ENCODE measurements at regions not wholly inside any gene's neighbourhood (a gene's known extent, or its start where the extent isn't known, plus 50 kb on each side); places are given as distances from the start of the nearest gene placed in this dataset.
A peak's percentile ranks its signal among the peaks of the same experiment; 100 is the strongest.
"Not testable (repeated sequence)": the region's sequence is repeated elsewhere in the genome, so short reads cannot be mapped to it uniquely, and the experiment has no call there.

DNA sequence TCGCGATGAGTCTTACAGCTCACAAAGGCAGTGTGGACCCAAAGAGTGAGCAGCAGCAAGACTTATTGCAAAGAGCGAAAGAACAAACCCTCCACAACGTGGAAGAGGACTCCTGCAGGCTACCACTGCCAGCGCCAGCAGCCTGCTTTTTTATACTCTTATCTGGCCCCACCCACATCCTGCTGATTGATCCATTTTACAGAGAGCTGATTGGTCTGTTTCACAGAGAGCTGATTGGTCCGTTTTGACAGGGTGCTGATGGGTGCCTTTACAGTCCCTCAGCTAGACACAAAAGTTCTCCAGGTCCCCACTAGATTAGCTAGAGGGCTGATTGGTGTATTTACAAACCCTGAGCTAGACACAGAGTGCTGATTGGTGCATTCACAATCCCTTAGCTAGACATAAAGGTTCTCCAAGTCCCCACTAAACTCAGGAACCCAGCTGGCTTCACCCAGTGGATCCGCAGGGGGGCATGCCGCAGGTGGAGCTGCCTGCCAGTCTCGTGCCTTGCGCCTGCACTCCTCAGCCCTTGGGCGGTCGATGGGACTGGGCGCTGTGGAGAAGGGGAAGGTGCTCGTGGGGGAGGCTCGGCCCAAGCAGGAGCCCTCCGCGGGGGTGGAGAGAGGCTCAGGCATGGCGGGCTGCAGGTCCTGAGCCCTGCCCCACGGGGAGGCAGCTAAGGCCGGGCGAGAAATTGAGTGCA, 75.7 kb downstream of the QDPR start:
- not testable (repeated sequence) for DNase-seq (ENCODE audit: low read depth)

DNA sequence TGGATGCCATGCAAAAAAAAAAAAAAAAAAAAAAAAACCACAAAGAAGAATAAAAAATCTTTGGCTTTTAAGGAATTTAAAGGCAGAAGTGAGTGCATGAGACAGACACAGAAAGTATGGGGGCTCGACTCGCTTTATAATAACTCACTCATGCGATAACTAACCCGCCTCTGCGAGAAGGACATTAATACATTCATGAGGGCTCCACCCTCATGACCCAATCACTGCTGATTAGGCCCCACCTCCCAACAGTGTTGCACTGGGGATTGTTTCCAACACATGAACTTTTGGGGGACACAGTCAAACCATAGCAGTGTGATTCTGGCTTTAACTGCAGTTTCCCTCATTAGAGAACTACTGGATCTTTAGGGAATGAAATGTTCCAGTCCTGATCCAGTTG, 78.1 kb downstream of the QDPR start:
- DNase-seq (ENCODE audit: low read depth) = no peak

DNA sequence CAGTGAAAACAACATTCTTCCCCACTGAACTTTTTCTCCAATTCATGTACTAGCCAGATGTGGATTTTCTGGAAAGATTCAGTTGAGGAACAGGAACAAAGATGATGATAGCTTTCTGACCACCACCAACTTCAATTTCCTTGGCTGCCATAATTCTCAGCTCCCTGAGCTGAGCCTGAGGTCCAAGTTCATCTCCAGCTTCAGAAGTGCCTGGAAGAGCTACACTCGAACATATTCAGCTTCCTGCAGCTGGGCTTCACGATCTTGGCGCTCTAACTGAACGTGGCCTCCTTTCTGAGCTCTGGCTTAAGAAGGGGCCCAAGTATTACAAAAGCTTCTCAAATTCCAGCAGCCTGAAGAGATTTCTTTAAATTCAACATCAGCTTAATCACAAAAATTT, 83.9 kb downstream of the QDPR start:
- no peak for DNase-seq (ENCODE audit: low read depth)

DNA sequence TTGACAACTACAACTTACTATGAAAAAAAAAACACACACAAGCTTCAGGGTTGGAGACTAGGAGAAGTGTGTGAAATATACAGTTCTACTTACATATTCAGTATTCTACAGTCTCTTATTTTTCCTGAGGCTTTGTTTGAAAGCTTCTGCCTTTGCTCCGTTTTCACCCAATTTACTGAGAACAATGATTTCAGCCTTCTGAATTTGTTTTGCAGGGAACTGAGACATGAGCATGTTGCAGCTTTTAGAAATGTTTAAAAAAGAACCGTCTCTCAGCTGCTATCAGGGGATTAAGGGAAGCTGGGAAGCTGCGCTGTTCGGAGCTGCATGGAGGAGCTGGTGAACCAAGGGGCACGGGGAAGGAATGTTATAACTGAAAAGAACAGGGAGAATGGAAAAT, 85.7 kb downstream of the QDPR start:
- DNase-seq (ENCODE audit: low read depth) = no peak

DNA sequence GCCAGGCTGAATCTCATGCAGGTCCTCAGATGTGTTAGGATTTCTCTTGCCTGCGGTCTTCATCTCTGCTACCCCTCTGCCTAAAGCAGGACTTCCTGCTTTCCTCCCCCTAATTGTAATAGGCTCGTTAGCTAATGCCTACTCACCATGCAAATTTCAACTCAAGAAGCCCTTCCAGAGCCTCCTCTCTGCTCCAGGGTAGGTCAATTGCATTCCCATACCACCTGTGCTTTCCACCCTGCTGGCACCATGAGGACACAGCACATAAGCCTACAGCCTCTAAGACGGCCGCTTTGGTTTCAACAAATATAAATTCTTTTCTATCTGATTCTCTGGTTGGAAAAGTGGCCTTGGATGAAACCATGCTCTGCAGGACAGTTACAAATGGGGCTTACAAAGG, 93.9 kb downstream of the QDPR start:
- no peak for DNase-seq (ENCODE audit: low read depth)

DNA sequence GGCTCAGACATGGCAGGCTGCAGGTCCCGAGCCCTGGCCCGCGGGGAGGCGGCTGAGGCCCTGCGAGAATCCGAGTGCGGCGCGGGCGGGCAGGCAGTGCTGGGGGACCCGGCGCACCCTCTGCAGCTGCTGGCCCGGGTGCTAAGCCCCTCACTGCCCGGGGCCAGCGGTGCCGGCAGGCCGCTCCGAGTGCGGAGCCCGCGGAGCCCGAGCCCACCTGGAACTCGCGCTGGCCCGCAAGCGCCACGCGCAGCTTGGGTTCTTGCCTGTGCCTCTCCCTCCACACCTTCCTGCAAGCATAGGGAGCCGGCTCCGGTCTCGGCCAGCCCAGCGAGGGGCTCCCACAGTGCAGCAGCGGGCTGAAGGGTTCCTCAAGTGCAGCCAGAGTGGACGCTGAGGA, 97.5 kb downstream of the QDPR start:
- no peak for DNase-seq (ENCODE audit: low read depth)

DNA sequence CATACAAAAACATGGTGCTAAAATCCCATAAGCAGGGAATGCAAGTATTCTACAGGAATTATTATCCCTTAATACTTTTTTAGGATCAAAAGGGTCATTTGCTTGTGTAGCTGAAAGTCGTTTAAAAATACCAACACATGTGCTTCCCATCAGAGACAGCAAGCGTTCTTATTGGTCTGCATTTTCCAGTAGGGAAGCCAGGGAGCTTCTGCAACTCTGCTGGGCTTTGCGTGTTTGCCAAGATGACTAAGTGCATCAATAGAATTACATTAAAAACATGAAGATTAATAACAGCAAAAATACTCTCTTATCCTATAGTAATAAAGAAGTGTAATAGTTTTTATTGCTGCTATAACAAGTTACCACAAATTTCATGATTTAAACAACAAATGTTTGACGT, 111.2 kb downstream of the QDPR start:
- DNase-seq (ENCODE audit: low read depth) = no peak

DNA sequence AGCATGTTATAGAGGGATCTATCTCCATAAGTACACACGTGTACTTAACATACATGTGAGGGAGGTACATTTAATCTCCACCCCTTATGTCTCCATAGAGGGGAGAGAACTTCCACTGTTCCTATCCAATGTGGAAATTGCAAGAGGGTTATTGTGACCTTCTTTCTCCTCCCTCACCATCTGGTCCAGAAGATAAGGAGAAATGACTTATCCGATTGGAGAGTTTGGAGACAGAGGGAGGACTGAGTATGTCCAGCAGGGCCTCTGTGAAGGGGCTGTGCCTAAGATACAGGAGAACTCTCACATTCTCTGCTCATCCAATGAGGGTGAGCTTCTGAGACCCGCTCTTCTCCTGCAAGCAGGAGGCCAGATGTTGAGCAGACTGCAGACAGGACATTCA, 113.1 kb downstream of the QDPR start:
- no peak for DNase-seq (ENCODE audit: low read depth)

DNA sequence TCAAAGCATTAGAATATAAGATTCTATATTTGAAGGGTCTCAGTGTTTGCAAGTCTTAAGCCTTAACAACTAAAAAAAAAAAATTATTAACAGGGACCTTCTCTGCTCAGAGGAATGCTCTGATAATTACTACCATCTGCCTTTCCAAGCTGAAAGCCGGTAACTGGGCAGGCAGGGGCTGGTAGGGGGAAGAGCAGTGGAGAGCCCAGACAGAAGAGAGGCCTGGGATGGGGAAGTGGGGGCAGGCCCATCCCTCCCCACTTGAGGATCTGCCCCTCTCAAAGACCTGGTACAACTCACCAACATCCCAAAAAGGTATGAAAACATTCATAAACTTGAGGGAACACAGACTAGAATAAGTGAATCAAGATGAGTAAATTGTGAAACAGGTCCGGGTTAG, 113.9 kb downstream of the QDPR start:
- no peak for DNase-seq (ENCODE audit: low read depth)

DNA sequence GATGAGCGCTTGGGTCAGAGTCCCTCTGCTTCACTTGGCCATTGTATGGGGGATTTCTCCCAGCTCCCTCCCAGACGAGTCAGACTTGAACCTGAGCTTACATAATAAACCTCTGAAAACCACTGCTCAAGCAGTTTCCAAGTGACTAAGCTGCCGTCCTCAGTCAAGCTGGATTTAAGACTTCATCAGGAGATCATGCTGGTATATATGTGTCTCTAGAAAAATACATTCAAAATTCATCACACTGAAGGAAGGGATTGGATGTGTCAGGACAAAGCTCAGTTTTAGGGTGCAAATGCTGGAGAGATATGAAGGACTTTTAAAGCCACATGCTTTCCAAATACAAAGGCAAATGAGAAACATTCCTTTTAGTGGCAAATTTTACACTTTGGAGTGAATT, 114.3 kb downstream of the QDPR start:
- DNase-seq (ENCODE audit: low read depth) = no peak

DNA sequence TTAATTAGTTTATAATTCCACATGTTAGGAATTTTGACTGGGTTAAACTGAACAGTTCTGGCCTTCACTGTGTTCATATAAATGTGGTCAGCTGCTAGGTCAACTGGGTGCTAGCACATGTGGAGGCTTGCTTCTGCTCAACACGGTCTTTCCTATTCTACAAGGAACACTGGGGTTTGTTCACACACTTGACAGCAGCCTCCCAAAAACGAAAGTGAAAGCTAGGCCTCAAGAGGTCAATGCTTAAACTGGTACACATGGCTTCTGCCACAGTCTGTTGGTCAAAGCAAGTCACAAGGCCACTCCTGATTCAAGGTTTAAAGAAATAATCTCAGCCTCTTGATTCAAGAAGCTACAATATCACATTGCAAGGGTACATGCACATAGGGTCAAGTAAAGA, 126.5 kb downstream of the QDPR start:
- peak; percentile 10 for DNase-seq (ENCODE audit: low read depth)

DNA sequence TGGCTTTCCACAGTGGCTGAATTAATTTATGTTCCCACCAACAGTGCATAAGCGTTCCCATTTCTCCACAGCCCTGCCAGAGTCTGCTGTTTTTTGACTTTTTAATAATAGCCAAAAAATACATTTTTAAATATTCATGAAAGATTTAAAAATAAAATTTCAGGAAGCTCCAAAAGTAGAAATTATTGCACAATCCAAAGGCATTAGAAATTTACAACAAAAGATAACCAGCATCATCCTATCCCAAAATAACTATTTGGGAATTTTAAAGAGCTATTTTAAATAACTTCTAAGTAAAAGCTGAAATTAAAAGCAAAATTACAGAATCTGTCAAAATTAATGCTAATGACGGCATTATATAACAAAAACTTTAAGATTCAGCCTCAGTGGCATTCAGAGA, 131.5 kb downstream of the QDPR start:
- DNase-seq (ENCODE audit: low read depth) = no peak

DNA sequence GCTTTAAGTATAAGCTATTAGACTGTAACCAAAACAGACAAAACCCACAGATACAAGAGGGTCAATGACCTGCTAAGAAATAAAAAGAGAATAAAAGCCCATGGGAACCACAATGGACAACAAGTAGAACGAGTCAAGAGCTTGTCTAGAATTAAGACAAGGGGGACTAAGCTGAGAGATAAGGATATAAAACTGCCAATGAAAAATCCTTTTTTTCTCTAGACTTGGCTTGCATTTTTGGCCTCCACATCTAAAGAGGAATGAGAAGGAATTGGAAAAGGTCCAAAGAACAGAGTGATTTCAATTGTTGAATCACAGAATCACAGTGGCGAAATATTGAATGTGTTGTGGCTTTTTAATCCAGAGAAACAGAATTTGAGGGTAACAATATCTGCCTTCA, 135.7 kb downstream of the QDPR start:
- DNase-seq (ENCODE audit: low read depth) = peak; percentile 4

DNA sequence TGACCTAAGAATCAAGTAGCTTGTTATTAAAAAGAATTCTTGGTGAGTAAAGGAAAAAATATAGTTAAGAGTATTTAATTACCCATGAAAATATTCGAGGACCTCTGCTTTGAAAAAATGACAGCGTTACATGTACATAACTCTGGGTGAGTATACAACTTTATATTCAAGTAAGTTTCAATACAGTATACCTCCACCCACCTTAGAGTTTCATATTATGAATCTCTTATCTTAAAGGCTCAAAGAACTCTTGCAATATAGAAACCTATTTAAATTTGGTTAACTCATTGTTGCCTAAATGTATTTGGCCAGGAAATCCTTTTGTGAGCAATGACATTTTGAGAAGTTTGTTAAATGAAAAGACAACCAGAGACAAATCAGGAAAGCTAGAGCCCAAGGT, 138.2 kb downstream of the QDPR start:
- DNase-seq (ENCODE audit: low read depth) = no peak

DNA sequence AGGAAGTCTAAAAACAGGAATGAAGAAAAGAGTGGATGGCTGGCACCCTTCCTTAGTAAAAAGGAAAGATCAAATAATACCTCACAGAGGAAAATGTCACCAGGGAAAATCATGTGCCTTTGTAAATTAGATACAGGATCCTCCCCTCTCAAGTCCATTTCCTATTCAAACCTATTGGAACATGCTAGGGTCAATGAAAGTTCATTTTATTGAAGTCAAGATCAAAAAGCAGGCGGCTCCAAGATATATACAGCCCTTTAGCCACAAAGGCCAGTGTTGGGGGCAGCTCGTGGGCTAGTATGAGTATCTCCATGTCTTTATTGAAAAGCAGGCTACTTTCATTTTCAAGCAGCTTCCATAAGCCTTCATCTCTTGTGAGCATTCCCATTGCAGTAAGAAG, 141.1 kb downstream of the QDPR start:
- no peak for DNase-seq (ENCODE audit: low read depth)

DNA sequence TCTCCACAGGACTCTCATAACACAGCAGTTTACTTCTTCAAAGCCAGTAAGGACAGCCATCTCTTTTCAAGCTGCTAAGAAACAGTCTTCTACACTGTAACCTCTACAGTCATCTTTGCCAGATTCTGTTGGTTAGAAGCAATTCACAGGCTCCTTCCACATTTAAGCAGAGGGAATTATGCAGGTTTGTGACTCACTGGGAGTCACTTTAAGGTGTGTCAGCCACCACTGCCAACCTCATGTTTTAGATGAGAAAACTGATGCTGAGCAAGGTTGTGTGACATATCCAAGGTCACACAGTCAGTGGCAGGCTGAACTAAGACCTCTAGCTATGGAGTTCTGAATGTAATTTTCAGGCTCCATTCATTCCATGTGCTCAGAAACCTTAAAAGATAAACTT, 143.5 kb downstream of the QDPR start:
- no peak for DNase-seq (ENCODE audit: low read depth)

DNA sequence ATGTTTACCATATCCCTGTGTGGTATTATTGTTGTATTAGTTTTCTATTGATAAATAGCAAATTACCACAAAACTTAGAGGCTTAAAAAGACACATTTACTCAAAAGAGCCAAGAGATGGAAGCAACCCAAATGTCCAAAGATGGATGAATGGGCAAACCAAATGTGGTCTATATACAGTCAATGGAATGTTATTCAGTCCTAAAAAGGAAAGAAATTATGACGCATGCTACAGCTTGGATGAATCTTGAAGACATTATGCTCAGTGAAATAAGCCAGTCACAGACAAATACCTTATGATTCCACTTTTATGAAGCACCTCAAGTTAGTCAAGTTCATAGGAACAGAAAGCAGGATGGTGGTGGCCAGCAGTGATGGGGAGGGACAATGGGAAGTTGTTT, 144.7 kb downstream of the QDPR start:
- no peak for DNase-seq (ENCODE audit: low read depth)

DNA sequence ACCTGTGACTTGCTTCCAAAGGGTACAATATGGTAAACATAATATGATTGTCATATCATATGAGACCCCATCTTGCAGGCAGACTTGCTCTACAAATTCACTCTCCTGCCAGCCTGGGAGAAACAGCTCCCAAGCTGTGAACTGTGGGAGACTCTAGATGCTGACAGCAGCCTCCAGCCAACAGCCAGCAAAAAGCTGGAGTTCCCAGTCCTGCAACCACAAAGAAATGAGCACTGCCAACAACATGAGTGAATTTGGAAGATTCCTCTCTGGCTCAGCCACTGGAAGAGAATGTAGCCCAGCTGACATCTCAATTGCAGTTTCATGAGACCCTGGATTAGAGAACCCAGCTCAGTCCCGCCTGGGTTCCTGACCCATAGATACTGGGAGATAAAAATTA, 145.4 kb downstream of the QDPR start:
- no peak for DNase-seq (ENCODE audit: low read depth)

DNA sequence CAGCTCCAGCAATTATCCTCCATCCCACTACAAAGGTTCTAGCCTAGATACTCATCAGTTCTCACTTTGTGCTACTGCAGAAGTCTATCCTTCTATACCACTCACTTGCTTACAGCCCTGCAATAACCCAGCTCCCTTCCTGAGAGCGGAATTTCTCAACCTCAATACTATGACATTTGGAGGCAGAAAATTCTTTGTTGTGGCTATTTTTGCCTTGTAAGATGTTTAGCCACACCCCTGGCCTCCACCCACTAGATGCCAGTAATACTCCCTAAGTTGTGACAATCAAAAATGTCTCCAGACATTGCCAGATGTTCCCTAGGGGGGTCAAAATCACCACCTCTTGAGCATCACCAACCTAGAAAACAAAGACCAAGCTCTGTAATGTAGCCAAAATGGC, 149.5 kb downstream of the QDPR start:
- DNase-seq (ENCODE audit: low read depth) = no peak

DNA sequence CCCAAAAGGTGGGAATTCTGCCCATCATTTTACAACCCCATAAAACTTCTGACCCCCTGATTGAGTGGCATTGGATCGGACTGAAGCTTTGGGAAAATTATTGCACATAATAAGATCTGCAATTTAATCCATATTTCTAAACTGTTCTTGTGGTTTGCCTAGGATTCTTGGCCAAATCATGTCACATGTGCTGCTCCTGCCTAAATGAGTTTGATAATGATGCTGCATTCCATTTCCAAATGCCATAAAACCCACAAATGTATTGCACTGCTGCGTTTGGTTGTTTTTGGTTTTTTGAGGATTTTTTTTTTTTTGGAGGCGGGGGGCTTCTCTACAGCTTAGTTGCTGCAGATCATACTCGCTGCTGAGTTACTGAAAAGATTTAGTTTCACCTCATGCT, 153.6 kb downstream of the QDPR start:
- DNase-seq (ENCODE audit: low read depth) = no peak

DNA sequence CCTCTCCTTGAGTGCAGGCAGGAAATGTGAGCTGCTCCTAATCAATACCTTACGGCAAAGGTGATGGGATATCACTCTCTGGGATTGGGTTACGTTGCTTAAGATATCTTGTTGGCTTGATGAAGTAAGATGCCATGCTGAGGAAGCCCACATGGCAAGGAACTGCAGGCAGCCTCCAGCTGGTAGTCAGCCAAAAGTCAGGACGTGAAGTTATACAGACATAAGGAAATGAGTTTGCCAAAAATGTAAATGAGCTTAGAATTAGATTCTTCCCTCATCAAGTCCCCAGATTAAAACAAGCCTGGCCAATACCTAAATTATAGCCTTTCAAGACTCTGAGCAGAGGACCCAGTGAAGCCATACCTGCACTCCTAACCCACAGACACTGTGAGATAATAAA, 155.0 kb downstream of the QDPR start:
- no peak for DNase-seq (ENCODE audit: low read depth)

DNA sequence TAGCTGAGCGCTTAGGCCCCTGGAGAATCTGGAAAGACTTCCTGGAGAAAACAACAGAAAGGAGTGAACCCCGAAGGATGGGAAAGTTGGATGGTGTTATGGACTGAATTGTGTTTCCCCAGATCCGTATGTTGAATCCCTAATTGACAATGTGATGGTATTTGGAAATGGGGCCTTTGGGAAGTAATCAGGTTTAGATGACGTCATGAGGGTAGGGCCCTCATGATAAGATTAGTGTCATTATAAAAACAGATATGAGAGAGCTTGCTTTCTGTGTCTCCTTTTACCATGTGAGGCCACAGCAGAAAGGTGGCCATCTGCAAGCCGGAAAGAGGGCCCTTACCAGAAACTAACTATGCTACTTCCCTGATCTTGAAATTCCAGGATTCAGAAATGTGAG, 159.5 kb downstream of the QDPR start:
- no peak for DNase-seq (ENCODE audit: low read depth)

DNA sequence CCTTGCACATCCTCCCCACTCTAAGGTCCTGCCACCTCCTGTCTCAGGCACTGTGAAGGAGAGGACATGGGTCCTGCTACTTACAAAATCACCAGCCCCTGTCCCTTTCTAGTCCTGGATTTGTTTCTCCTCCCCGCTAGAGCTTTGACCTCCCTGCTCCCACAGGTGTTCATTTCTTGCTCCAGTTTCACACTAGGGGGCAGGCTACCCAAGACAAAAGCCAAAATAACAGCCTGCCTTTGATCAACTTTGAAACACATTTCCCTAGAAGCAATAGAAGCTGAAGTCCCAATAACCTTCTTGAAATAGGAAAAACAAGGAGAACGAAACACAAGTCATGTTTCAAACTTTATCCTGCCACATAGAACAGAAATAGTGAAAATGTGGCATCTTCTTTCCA, 164.4 kb downstream of the QDPR start:
- DNase-seq (ENCODE audit: low read depth) = no peak

DNA sequence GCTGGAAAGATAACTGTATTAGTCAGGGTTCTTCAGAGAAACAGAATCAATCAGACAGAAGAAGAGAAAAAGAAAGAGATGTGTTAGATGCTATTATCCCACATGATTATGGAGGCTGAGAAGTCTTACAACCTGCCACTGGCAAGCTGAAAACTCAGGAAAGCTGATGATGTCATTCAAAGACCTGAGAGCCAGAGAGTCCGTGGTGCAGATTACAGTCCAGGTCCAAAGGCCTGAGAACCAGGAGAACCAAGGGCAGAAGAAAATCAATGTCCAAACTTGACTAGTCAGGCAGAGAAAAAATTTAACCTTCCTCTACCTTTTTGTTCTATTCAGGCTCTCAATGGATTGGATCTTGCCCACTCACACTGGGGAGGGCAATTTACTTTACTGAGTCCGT, 172.5 kb downstream of the QDPR start:
- DNase-seq (ENCODE audit: low read depth) = no peak

DNA sequence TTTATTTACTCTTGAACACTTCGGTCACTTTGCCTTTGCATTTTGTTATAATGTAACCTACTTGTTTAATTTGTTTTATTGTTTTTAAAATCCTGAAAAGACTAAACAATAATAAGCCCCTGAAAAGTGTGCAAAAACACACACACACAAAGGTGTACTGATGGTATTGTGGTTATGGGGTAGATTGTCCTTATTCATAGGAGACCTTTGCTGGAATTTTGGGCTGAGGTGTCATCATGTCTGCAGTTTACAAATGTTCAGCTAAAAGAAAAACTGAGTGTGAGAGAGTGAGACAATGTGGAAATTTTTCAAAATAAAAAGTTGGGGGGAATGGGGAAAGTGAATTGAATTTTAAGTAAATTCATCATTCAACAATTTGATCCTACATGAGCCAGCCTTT, 174.9 kb downstream of the QDPR start:
- DNase-seq (ENCODE audit: low read depth) = no peak
